GM23338 (cell line): ENCODE measurements at regions not wholly inside any gene's neighbourhood (a gene's known extent, or its start where the extent isn't known, plus 50 kb on each side); places are given as distances from the start of the nearest gene placed in this dataset.

Experiments
- ATAC-seq: fragments of 200-7000 bp; cut with Tn5 transposase; 3 replicates; pipeline ENCODE4 v1.9.1; 2020
- DNase-seq: peaks from one replicate; pipeline ENCODE4 v3.0.0-alpha.2; 2015; ENCODE audit warnings: low spot score
- H2AFZ ChIP-seq: fragments of 200-600 bp; sonication (generic); 2 replicates; pipeline ENCODE4 v1.8.0; 2016; ENCODE audit warnings: antibody characterized with exemption, mild to moderate bottlenecking, moderate library complexity
- H3F3A ChIP-seq: fragments of 200-600 bp; sonication (generic); replicated peaks from 2 replicates; pipeline ENCODE4 v1.8.0; 2017; ENCODE audit warnings: antibody characterized with exemption, mixed run types, low read depth
- H3K27ac ChIP-seq: fragments of 200-600 bp; sonication (generic); 2 replicates; pipeline ENCODE4 v1.6.1; 2016; ENCODE audit warnings: low read depth
- H3K27me3 ChIP-seq: fragments of 200-600 bp; sonication (generic); 2 replicates; pipeline ENCODE4 v1.8.0; 2016; ENCODE audit warnings: mild to moderate bottlenecking, mixed run types, moderate library complexity; ENCODE audit not compliant: insufficient read depth
- H3K36me3 ChIP-seq: fragments of 200-600 bp; sonication (generic); 2 replicates; pipeline ENCODE4 v1.8.0; 2016; ENCODE audit warnings: mild to moderate bottlenecking; ENCODE audit not compliant: insufficient read depth
- H3K4me1 ChIP-seq: fragments of 200-600 bp; sonication (generic); 2 replicates; pipeline ENCODE4 v1.8.0; 2016; ENCODE audit warnings: mild to moderate bottlenecking, moderate library complexity; ENCODE audit not compliant: insufficient read depth
- H3K4me2 ChIP-seq: fragments of 200-600 bp; sonication (generic); 2 replicates; pipeline ENCODE4 v1.7.1; 2017; ENCODE audit warnings: mixed run types
- H3K4me3 ChIP-seq: fragments of 200-600 bp; sonication (generic); 2 replicates; pipeline ENCODE4 v1.6.1; 2016; ENCODE audit warnings: mixed run types
- H3K79me2 ChIP-seq: fragments of 200-600 bp; sonication (generic); replicated peaks from 2 replicates; pipeline ENCODE4 v1.8.0; 2017; ENCODE audit warnings: mild to moderate bottlenecking; ENCODE audit not compliant: insufficient read depth
- H3K9me2 ChIP-seq: fragments of 200-600 bp; sonication (generic); 2 replicates; pipeline ENCODE4 v1.8.0; 2017; ENCODE audit not compliant: insufficient read depth
- H4K20me1 ChIP-seq: fragments of 200-600 bp; sonication (generic); replicated peaks from 2 replicates; pipeline ENCODE4 v1.8.0; 2017; ENCODE audit warnings: mild to moderate bottlenecking; ENCODE audit not compliant: insufficient read depth
- H3K27ac Mint-ChIP-seq: 2 replicates; pipeline ENCODE4 v1.8.0; 2020; ENCODE audit warnings: inconsistent platforms, mild to moderate bottlenecking, moderate library complexity, mixed read lengths
- H3K27me3 Mint-ChIP-seq: 3 replicates; pipeline ENCODE4 v1.8.0; 2022; ENCODE audit warnings: low read depth, mild to moderate bottlenecking, moderate library complexity, mixed read lengths, inconsistent platforms; ENCODE audit not compliant: insufficient read depth, poor library complexity
- H3K36me3 Mint-ChIP-seq: 3 replicates; pipeline ENCODE4 v1.8.0; 2021; ENCODE audit warnings: low read depth, mild to moderate bottlenecking, inconsistent platforms, moderate library complexity, mixed read lengths
- H3K4me1 Mint-ChIP-seq: 3 replicates; pipeline ENCODE4 v1.8.0; 2020; ENCODE audit warnings: mild to moderate bottlenecking, inconsistent platforms, mixed read lengths
- H3K4me3 Mint-ChIP-seq: 3 replicates; pipeline ENCODE4 v1.8.0; 2021; ENCODE audit warnings: moderate library complexity, mild to moderate bottlenecking, inconsistent platforms, mixed read lengths
- H3K9me3 Mint-ChIP-seq: 3 replicates; pipeline ENCODE4 v1.8.0; 2020; ENCODE audit warnings: moderate library complexity, mild to moderate bottlenecking, inconsistent platforms, mixed read lengths
- CREB1 ChIP-seq: fragments of 250-450 bp; sonication (Bioruptor Pico); IDR thresholded peaks from 2 replicates; pipeline ENCODE4 v1.5.0; 2020; ENCODE audit warnings: low read depth, mild to moderate bottlenecking, moderate library complexity
- EZH2 ChIP-seq: fragments of 200-600 bp; sonication (generic); IDR thresholded peaks from one replicate; pipeline ENCODE4 v1.8.0; 2017; ENCODE audit warnings: antibody characterized with exemption, mild to moderate bottlenecking, low read depth; ENCODE audit not compliant: unreplicated experiment
- EZH2phosphoT487 ChIP-seq: fragments of 200-600 bp; sonication (generic); IDR thresholded peaks from one replicate; pipeline ENCODE4 v1.8.1; 2018; ENCODE audit warnings: antibody characterized with exemption; ENCODE audit not compliant: unreplicated experiment
- NANOG ChIP-seq: IDR thresholded peaks from 2 replicates; pipeline ENCODE4 v1.6.1; 2016; ENCODE audit warnings: antibody characterized with exemption, borderline replicate concordance
- STAT1 ChIP-seq: IDR thresholded peaks from one replicate; pipeline ENCODE4 v1.6.1; 2016; ENCODE audit warnings: antibody characterized with exemption; ENCODE audit not compliant: unreplicated experiment
- TF ChIP-seq, protein P1 (sequence below), 2 experiments: fragments of 200-600 bp in 1 of 2; sonication (generic) in 1 of 2; conservative IDR thresholded peaks; 2 replicates each; pipeline versions ENCODE4 v1.5.1 to v1.6.1; 2016 to 2017; ENCODE audit warnings: antibody characterized with exemption in 2 of 2, low read depth in 2 of 2, mild to moderate bottlenecking in 2 of 2, moderate library complexity in 1 of 2
- TF ChIP-seq, protein P2 (sequence below): IDR thresholded peaks from one replicate; pipeline ENCODE4 v1.6.1; 2018; ENCODE audit warnings: antibody characterized with exemption; ENCODE audit not compliant: unreplicated experiment

DNA sequence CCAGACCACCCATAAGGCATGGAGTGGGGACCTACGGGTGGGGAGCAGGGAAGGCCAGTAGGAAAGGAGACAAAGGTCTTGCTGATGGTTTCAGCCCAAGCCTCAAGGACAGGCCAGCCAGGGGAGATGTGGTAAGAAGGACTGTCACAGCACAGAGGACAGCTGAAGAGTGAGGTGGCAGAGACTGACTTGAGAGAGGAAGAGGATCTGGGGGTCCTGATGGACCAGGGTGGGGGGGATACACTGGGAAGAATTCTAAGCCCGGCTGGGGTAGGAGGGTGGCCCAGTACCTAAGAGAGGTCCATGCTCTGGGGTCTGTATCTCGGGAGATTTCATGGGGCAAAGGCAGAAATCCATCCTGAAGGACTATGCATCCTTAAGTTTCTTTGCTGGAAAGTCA is 66.1 kb upstream of the THY1 start (continued):
- TF ChIP-seq, protein P1, sequence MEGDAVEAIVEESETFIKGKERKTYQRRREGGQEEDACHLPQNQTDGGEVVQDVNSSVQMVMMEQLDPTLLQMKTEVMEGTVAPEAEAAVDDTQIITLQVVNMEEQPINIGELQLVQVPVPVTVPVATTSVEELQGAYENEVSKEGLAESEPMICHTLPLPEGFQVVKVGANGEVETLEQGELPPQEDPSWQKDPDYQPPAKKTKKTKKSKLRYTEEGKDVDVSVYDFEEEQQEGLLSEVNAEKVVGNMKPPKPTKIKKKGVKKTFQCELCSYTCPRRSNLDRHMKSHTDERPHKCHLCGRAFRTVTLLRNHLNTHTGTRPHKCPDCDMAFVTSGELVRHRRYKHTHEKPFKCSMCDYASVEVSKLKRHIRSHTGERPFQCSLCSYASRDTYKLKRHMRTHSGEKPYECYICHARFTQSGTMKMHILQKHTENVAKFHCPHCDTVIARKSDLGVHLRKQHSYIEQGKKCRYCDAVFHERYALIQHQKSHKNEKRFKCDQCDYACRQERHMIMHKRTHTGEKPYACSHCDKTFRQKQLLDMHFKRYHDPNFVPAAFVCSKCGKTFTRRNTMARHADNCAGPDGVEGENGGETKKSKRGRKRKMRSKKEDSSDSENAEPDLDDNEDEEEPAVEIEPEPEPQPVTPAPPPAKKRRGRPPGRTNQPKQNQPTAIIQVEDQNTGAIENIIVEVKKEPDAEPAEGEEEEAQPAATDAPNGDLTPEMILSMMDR (conservative IDR thresholded peaks at IDR 0.05; ENCODE audit: low read depth in 2 of 2), result no peak
- no peak for TF ChIP-seq EZH2
- TF ChIP-seq, protein P2, sequence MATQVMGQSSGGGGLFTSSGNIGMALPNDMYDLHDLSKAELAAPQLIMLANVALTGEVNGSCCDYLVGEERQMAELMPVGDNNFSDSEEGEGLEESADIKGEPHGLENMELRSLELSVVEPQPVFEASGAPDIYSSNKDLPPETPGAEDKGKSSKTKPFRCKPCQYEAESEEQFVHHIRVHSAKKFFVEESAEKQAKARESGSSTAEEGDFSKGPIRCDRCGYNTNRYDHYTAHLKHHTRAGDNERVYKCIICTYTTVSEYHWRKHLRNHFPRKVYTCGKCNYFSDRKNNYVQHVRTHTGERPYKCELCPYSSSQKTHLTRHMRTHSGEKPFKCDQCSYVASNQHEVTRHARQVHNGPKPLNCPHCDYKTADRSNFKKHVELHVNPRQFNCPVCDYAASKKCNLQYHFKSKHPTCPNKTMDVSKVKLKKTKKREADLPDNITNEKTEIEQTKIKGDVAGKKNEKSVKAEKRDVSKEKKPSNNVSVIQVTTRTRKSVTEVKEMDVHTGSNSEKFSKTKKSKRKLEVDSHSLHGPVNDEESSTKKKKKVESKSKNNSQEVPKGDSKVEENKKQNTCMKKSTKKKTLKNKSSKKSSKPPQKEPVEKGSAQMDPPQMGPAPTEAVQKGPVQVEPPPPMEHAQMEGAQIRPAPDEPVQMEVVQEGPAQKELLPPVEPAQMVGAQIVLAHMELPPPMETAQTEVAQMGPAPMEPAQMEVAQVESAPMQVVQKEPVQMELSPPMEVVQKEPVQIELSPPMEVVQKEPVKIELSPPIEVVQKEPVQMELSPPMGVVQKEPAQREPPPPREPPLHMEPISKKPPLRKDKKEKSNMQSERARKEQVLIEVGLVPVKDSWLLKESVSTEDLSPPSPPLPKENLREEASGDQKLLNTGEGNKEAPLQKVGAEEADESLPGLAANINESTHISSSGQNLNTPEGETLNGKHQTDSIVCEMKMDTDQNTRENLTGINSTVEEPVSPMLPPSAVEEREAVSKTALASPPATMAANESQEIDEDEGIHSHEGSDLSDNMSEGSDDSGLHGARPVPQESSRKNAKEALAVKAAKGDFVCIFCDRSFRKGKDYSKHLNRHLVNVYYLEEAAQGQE, result no peak
- no peak for TF ChIP-seq CREB1 (CRISPR knock-in tag)

DNA sequence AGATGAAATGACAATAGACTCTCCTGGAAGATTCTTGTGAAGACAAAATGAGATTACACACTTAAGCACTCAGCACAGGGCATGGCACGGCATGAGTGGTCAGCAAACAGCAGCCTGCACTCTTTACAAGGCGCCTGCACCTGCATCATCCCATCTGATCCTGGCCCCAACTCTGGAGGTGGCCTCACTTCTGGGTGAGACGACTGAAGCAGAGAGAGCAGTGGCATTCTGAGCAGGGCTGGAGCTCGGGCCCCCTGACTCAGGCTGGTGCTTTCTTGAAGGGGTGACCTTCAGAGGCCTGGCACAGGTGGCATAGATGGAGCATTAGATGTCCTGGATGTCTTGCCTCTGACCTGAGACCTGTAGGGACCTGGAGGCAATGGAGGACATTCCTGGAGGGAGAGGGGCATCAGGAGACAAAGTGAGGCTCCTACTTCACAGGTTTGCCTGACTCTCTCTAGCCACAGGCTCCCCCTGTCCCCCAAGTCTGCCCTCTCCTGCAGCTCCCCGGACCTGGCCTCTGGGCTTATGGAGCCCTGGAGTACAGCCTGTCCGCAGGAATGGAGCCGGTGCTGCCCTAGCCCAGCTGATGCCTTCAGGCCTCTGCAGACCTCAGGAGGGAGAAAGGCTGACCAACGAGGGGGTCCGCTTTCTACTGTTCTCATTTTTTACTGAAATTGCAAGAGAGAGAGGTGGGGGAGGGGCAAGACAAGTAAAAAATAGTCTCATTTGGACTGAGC is 65.5 kb upstream of the THY1 start:
- Mint-ChIP-seq H3K4me1 (peaks cover 22% of the 10 kb centered on the region), H3K4me3 (no peak overlapping the region), H3K9me3 (no peaks in the 10 kb centered on the region), H3K27ac (no peak overlapping the region), H3K27me3 (peaks cover 9% of the 10 kb centered on the region), H3K36me3 (no peaks in the 10 kb centered on the region; the same call in 2 of the 3 replicates)
- Histone ChIP-seq H3K4me1 (no peaks in the 10 kb centered on the region), H2AFZ (no peak overlapping the region), H4K20me1 (no peaks in the 10 kb centered on the region; the same call in 1 of the 2 replicates), H3K79me2 (no peaks in the 10 kb centered on the region), H3K27me3 (no peaks in the 10 kb centered on the region), H3K4me2 (no peak overlapping the region), H3K27ac (no peak overlapping the region), H3K36me3 (no peaks in the 10 kb centered on the region), H3K4me3 (no peak overlapping the region), H3F3A (no peaks in the 10 kb centered on the region), H3K9me2 (peaks cover 3% of the 10 kb centered on the region)
- TF ChIP-seq STAT1, result no peak
- TF ChIP-seq NANOG, result no peak
- TF ChIP-seq EZH2phosphoT487, result no peak
- no peak for DNase-seq
- no peak for ATAC-seq
